HG02884 (cell line): ENCODE measurements at regions not wholly inside any gene's neighbourhood (a gene's known extent, or its start where the extent isn't known, plus 50 kb on each side); places are given as distances from the start of the nearest gene placed in this dataset.
"Not testable (repeated sequence)": the region's sequence is repeated elsewhere in the genome, so short reads cannot be mapped to it uniquely, and the experiment has no call there.

ENCODE experiments used
- ATAC-seq: cut with Tn5 transposase; IDR thresholded peaks from one replicate; pipeline ENCODE4 v1.9.1; 2021; ENCODE audit warnings: mild to moderate bottlenecking, moderate library complexity; ENCODE audit not compliant: unreplicated experiment

- ATAC-seq = no peak
Observed at GRCh38 chr5:99763021-99763774, 772.0 kb upstream of the FAM174A start.

- ATAC-seq = no peak
Observed at GRCh38 chr5:99747342-99747741, 787.8 kb upstream of the FAM174A start.

- not testable (repeated sequence) for ATAC-seq
Observed at GRCh38 chr5:99733146-99733545, 802.0 kb upstream of the FAM174A start.

DNA sequence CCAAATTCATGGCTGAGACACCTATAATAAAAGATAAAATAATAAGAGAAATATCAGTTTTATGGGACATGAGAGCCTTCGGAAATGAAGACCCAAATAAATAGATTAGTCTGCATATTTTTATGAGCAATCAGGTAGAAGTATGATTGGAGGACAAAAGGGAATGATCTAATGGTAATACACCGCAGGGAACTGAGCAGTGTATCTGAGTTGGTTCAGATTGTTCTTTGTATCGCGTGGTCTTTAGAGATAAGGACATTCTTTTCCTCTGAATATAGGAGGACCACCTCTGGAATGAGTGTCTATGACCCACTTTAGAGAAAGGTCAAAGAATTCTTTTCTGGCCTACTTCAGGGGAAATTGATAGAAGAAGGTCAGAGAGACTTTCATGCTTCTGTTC lies 801.8 kb upstream of the CHD1 start:
- not testable (repeated sequence) for ATAC-seq

GRCh38 chr5:99724732-99725290 lies 796.0 kb upstream of the CHD1 start:
- no peak for ATAC-seq

DNA sequence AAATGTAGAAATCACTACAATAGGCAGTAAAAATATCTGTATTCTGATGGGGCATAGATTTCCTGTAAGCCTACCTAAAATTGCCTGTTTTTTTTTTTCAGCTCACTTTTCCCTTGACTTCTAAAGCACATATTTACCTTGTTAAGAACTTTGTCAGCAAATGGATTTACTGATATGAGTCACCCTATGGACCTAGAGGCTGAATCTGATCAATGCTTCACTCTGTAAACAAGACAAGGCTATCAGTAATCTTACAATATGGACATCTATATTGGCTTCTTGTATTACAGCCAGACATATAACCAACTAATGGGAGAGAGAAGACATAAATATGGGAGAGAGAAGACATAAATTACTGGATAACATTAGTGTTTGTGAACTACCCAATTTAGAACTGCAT lies 792.7 kb upstream of the CHD1 start:
- no peak for ATAC-seq

- ATAC-seq = no peak
Observed at GRCh38 chr5:99715921-99716320, 787.1 kb upstream of the CHD1 start.

GRCh38 chr5:99706160-99706559 lies 777.4 kb upstream of the CHD1 start:
- ATAC-seq = no peak

GRCh38 chr5:99702565-99702964 lies 773.8 kb upstream of the CHD1 start:
- ATAC-seq = no peak

DNA sequence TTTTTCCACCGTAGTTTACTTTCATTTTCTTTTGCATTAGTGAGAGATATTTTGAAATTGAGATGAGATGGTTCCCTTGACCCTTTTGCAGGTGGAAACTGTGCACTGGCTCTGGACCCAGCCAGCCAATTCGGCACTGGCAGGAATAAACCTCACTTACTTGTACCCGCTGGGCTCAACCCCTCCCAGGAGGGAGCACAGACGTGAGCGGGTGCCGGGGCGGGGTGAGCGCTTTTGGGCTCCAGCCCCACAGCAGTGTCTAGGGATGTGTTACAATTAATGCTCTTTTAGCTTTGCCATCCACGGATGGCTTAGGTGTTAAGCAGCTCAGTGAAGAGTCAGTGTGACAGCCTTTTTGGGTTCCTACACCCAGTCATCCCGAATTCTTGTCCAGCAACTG lies 766.1 kb upstream of the CHD1 start:
- no peak for ATAC-seq

GRCh38 chr5:99686538-99686937 lies 757.7 kb upstream of the CHD1 start:
- no peak for ATAC-seq

GRCh38 chr5:99675974-99676373 lies 747.2 kb upstream of the CHD1 start:
- ATAC-seq = no peak

- ATAC-seq = no peak
Observed at GRCh38 chr5:99674101-99674500, 745.3 kb upstream of the CHD1 start.

DNA sequence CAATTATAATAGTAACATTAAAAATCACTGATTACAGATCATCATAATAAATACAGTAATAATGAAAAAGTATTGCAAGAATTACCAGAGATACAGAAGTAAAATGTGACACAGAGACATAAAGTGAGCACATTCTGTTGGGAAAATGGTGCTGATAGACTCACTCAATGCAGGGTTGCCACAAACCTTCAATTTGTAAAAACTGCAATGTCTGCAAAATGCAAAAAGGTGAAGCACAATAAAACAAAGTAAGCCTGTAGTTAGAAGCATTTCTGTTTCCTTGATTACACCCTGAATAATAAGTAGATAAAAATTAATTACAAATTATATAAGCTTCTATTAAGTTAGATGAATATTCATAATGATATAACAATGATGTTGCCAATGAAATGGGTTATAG lies 736.2 kb upstream of the CHD1 start:
- ATAC-seq = no peak

DNA sequence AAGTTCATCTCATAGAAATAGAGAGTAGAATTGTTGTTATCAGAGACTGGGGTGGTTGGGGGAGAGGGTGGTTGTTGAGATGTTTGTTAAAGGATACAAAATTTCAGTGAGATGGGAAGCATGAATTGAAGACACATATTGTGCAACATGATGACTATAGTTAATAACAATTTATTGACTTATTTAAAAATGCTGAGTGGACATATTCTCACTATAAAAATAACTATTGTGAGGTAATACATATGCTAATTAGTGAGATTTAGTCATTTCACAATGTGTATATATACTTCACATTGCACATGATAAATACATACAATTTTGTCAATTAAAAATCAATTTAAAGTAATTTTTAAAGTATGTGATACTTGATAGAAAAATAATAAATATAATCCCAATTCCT lies 722.5 kb upstream of the CHD1 start:
- no peak for ATAC-seq

- ATAC-seq = no peak
Observed at GRCh38 chr5:99646011-99646647, 717.3 kb upstream of the CHD1 start.

DNA sequence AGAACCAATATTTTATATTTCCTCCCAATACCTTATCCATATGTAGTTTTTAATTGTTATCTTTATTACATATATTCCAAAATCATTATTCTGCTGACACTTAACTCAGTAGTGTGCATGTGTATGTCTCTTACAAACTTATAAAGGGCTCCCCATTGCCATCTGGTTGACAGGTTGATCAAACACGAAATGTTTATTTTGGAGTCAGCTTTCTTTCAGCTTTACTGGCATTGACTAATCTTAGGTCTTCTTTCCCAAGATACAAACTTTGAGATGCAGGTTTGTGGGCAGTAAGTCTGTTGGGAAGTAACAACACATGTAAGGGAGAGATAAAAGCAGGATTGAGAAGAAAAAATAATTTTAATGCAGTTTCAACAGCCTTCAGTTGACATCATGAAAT lies 716.0 kb upstream of the CHD1 start:
- no peak for ATAC-seq

- no peak for ATAC-seq
Observed at GRCh38 chr5:99640646-99641045, 711.8 kb upstream of the CHD1 start.

DNA sequence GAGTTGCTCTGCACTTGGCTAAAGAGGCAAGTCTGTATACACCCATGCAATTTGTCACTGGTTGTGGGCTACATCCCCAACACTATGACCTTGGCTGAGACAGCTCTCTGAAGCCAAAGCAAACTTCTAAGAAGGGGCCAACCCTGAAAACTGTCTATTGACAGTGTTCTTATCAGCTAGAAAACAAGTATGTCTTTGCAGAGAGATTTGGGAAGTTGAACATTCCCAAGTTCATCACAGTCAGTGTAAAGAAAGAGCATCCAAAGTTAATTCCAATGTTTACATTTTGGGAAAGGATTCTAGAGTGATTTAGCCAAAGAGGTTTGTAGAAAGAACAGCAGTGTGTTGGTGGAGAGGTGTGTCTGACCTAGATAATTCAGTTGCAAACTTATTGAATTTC lies 711.1 kb upstream of the CHD1 start:
- ATAC-seq = no peak

DNA sequence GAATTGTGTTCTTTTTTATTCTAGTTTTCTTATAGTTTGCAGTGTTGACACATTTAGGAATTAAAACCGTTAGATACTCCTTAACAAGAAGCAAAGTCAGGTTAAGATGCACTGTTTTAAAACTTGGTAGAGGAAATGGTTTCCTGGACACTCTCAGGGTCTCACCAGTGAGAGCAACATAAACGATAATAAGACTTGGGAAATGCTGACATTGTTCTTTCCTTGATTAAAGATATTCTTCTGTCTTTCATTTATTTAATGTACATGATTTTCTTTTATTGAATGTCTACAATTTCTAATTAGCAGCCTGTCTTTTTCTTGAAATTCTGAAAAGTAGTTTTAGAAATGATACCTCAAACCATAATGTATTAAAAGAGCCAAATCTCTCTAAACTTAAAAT lies 707.9 kb upstream of the CHD1 start:
- ATAC-seq = no peak

DNA sequence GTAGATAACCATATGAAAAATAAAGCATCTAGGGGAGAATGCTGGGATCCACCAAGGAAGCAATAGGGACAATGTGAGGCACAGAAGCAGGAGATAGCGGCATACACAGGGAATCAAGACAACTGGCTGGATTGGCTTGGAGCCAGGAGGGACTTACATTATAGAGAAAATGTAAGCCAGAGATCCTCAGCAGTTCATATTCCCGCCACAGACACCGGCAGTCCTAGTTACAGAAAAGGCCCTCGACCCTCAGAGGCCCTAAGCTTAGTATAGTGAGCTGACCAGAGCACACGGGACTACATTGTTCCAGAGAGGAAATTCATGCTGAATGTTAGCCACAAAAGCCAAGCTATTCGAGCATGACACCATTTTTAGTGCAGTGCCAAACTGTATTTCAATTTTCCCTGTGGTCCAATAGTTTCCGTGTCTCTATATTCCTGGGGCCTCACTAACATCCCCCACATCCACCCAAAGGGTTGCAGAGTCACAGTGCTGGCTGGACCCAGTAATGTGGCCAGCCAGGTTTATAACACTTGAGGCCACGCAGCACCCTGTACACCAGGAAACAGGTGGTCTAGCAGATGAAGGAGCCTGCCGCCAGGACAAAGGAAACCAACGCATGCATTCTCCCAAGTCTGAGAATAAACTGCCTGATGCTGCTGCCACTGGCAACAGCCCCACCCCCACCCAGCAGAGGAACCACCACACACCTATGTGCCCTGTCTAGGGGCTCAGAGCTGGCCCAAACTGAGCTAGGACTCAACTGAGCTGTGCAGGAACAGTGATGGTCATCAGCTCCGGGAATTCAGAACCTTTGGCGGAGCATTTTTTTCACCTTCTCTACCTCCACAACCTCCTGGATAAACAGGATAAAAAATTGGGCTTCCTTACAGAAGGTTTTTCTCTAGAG lies 693.2 kb upstream of the CHD1 start:
- ATAC-seq = no peak
